Caco-2 (cell line): ENCODE measurements at regions not wholly inside any gene's neighbourhood (a gene's known extent, or its start where the extent isn't known, plus 50 kb on each side); places are given as distances from the start of the nearest gene placed in this dataset.

Experiments
- BruUV-seq: library from RNA; stranded (reverse); fragments of 400-500 nt; replicated peaks from 2 replicates; lab custom pipeline; 2021; lab: Mats Ljungman, UMichigan
- CTCF ChIA-PET: fragments of 300-600 bp; sonication (Branson Sonifier 250); formaldehyde crosslinking; loops from one replicate; lab custom pipeline; 2022; ENCODE audit warnings: antibody characterized with exemption; lab: Charles Lee
- POLR2A ChIA-PET: fragments of 300-600 bp; sonication (Branson Sonifier 250); formaldehyde crosslinking; loops from one replicate; lab custom pipeline; 2022; ENCODE audit warnings: antibody characterized with exemption; lab: Charles Lee
- DNase-seq, 2 experiments: peaks; one replicate each; pipeline versions ENCODE4 v3.0.0 to v3.0.0-alpha.2; 2020 to 2022
- H3K27me3 ChIP-seq: replicated peaks from 2 replicates; pipeline ENCODE4 v1.6.0; 2011; ENCODE audit warnings: low read length; ENCODE audit not compliant: control insufficient read depth, insufficient read depth
- H3K36me3 ChIP-seq: 2 replicates; pipeline ENCODE4 v1.5.1; 2011; ENCODE audit warnings: low read length; ENCODE audit not compliant: control insufficient read depth, insufficient read depth
- H3K4me1 ChIP-seq: fragments of 250-450 bp; sonication (Bioruptor Pico); 2 replicates; pipeline ENCODE4 v1.5.1; 2020; ENCODE audit warnings: mild to moderate bottlenecking
- H3K4me3 ChIP-seq: 2 replicates; pipeline ENCODE4 v1.5.1; 2011; ENCODE audit warnings: low read depth, mild to moderate bottlenecking, control low read depth, low read length
- H3K9me3 ChIP-seq: fragments of 250-450 bp; sonication (Bioruptor Pico); 2 replicates; pipeline ENCODE4 v1.5.1; 2020; ENCODE audit warnings: mild to moderate bottlenecking, moderate library complexity
- H3K27ac Mint-ChIP-seq: one replicate; pipeline ENCODE4 v1.8.0; 2022; ENCODE audit warnings: mixed read lengths; ENCODE audit not compliant: unreplicated experiment
- H3K27me3 Mint-ChIP-seq: one replicate; pipeline ENCODE4 v1.8.0; 2022; ENCODE audit warnings: mixed read lengths; ENCODE audit not compliant: insufficient read depth, unreplicated experiment
- H3K36me3 Mint-ChIP-seq: one replicate; pipeline ENCODE4 v1.8.0; 2022; ENCODE audit warnings: mild to moderate bottlenecking, mixed read lengths; ENCODE audit not compliant: insufficient read depth, unreplicated experiment
- H3K4me1 Mint-ChIP-seq: one replicate; pipeline ENCODE4 v1.8.0; 2022; ENCODE audit warnings: low read depth, mixed read lengths; ENCODE audit not compliant: unreplicated experiment
- H3K4me3 Mint-ChIP-seq: one replicate; pipeline ENCODE4 v1.8.0; 2022; ENCODE audit warnings: mild to moderate bottlenecking, moderate library complexity, mixed read lengths; ENCODE audit not compliant: unreplicated experiment
- H3K9me3 Mint-ChIP-seq: one replicate; pipeline ENCODE4 v1.8.0; 2022; ENCODE audit warnings: mixed read lengths; ENCODE audit not compliant: unreplicated experiment
- intact Hi-C: fragments of 100-400 bp; cut with micrococcal nuclease; formaldehyde crosslinking; loops from one replicate; pipeline ENCODE4 v1.10.0; 2022; ENCODE audit not compliant: unreplicated experiment
- TF ChIP-seq, protein P1 (sequence below), 2 experiments: fragments of 200-600 bp in 1 of 2; IDR thresholded peaks; 1 replicate in 1 of 2; 2 replicates in 1 of 2; pipeline versions ENCODE4 v1.5.1 to v1.8.0; 2011 to 2022; ENCODE audit warnings: antibody characterized with exemption in 1 of 2, control low read depth in 1 of 2, inconsistent platforms in 1 of 2, low read depth in 1 of 2, low read length in 1 of 2, mild to moderate bottlenecking in 1 of 2, moderate library complexity in 1 of 2; ENCODE audit not compliant: insufficient read depth in 1 of 2, severe bottlenecking in 1 of 2, unreplicated experiment in 1 of 2

DNA sequence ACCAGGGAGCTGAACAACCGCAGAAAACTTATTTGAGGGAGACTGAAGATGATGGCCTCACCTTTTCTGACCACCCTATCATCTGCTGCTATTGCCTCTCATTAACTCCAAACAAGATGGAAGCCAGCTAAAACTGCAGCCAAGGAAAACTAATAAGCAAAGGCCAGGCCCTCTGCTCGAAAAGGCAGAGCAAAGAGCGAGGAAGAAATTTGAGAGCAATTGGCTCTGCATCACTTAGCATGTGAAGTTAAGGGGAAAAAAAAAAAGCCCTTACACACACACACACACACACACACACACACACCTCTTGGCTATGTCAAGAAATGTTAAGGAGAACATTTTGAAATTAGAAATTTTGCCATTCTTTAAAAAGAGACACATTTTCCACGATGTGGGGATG lies 228.1 kb upstream of the CYLC2 start:
- Histone ChIP-seq H3K4me3 (no peak overlapping the region), H3K9me3 (no peaks in the 10 kb centered on the region), H3K36me3 (no peaks in the 10 kb centered on the region), H3K4me1 (peaks cover 10% of the 10 kb centered on the region; the same call in 1 of the 2 replicates), H3K27me3 (no peaks in the 10 kb centered on the region)
- H3K27ac Mint-ChIP-seq = no peak overlapping the region
- H3K4me3 Mint-ChIP-seq = no peak overlapping the region
- BruUV-seq = no TSS peak
- no peak for DNase-seq
- no peaks in the 10 kb centered on the region for H3K36me3 Mint-ChIP-seq
- ChIA-PET POLR2A (no interaction called here), CTCF (no interaction called here)
- no peaks in the 10 kb centered on the region for H3K27me3 Mint-ChIP-seq
- TF ChIP-seq, protein P1, sequence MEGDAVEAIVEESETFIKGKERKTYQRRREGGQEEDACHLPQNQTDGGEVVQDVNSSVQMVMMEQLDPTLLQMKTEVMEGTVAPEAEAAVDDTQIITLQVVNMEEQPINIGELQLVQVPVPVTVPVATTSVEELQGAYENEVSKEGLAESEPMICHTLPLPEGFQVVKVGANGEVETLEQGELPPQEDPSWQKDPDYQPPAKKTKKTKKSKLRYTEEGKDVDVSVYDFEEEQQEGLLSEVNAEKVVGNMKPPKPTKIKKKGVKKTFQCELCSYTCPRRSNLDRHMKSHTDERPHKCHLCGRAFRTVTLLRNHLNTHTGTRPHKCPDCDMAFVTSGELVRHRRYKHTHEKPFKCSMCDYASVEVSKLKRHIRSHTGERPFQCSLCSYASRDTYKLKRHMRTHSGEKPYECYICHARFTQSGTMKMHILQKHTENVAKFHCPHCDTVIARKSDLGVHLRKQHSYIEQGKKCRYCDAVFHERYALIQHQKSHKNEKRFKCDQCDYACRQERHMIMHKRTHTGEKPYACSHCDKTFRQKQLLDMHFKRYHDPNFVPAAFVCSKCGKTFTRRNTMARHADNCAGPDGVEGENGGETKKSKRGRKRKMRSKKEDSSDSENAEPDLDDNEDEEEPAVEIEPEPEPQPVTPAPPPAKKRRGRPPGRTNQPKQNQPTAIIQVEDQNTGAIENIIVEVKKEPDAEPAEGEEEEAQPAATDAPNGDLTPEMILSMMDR (IDR thresholded peaks at IDR 0.05; ENCODE audit: insufficient read depth in 1 of 2, low read depth in 1 of 2, low read length in 1 of 2, severe bottlenecking in 1 of 2, unreplicated experiment in 1 of 2) = no peak
- peaks cover 33% of the 10 kb centered on the region for H3K9me3 Mint-ChIP-seq
- intact Hi-C loops = no loop called here
- H3K4me1 Mint-ChIP-seq = peaks cover 7% of the 10 kb centered on the region

DNA sequence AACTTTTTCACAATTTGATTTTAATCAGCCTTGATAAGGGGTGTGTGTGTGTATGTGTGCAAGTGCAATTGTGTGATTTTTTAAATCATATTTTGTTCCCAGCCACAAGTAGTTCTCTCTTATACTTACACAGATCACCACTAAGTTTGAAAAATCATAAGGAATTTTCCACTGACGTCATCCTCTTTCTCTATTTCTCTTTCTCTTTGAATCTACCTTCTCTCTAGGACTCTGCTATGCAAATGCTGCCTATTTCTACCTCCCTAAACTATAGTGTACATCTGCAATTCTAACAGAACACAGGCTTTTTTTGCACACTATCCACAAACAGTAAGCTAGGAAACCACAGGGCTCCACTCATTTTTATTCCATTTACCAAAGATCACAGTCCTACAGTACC lies 254.6 kb upstream of the CYLC2 start:
- ChIA-PET POLR2A (no interaction called here), CTCF (no interaction called here)
- Mint-ChIP-seq H3K27me3 (no peaks in the 10 kb centered on the region), H3K27ac (no peak overlapping the region), H3K9me3 (peaks cover 11% of the 10 kb centered on the region), H3K4me3 (no peak overlapping the region), H3K4me1 (no peaks in the 10 kb centered on the region), H3K36me3 (no peaks in the 10 kb centered on the region)
- H3K36me3 ChIP-seq = no peaks in the 10 kb centered on the region
- no peaks in the 10 kb centered on the region for H3K9me3 ChIP-seq
- H3K4me3 ChIP-seq = no peak overlapping the region
- no TSS peak for BruUV-seq
- H3K4me1 ChIP-seq = no peaks in the 10 kb centered on the region
- no peak for DNase-seq
- TF ChIP-seq, protein P1 (IDR thresholded peaks at IDR 0.05; ENCODE audit: insufficient read depth in 1 of 2, low read depth in 1 of 2, low read length in 1 of 2, severe bottlenecking in 1 of 2, unreplicated experiment in 1 of 2) = no peak
- intact Hi-C loops = no loop called here
- H3K27me3 ChIP-seq = no peaks in the 10 kb centered on the region

DNA sequence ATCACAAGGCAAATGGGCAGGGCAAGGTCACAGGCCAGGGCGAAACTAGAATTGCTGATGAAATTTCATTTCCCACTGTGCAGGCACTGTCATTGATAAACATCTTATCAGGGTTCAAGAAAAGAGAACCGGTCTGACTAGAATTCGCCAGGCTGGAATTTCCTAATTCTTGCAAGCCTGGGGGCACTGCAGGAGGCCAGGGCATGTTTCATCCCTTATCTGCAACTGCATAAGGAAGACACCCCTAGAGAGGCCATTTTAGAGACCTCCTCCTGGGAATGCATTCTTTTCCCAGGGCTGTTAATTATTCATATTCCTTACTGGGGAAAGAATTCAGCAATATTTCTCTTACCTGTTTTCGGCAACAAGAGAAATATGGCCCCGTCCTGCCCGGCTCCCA lies 266.2 kb upstream of the CYLC2 start:
- POLR2A ChIA-PET = no interaction called here
- Mint-ChIP-seq H3K27ac (no peak overlapping the region), H3K36me3 (peaks cover 9% of the 10 kb centered on the region), H3K27me3 (no peaks in the 10 kb centered on the region), H3K4me1 (no peaks in the 10 kb centered on the region), H3K9me3 (peaks cover 17% of the 10 kb centered on the region), H3K4me3 (no peak overlapping the region)
- no peak overlapping the region for H3K4me3 ChIP-seq
- TF ChIP-seq, protein P1 (IDR thresholded peaks at IDR 0.05; ENCODE audit: insufficient read depth in 1 of 2, low read depth in 1 of 2, low read length in 1 of 2, severe bottlenecking in 1 of 2, unreplicated experiment in 1 of 2) = no peak
- BruUV-seq = no TSS peak
- no peaks in the 10 kb centered on the region for H3K36me3 ChIP-seq
- intact Hi-C loops = no loop called here
- H3K27me3 ChIP-seq = no peaks in the 10 kb centered on the region
- peak in 1 of 2 experiments; percentile 17 for DNase-seq
- CTCF ChIA-PET = no interaction called here
- H3K4me1 ChIP-seq = no peaks in the 10 kb centered on the region
- H3K9me3 ChIP-seq = no peaks in the 10 kb centered on the region; the same call in 1 of the 2 replicates
